GM12878 (cell line): ENCODE measurements at regions not wholly inside any gene's neighbourhood (a gene's known extent, or its start where the extent isn't known, plus 50 kb on each side); places are given as distances from the start of the nearest gene placed in this dataset.

Source experiments
- ATAC-seq: fragments of 200-7000 bp; cut with Tn5 transposase; 3 replicates; pipeline ENCODE4 v1.9.1; 2020; ENCODE audit warnings: mild to moderate bottlenecking, moderate library complexity
- BruUV-seq: library from RNA; stranded (reverse); fragments of 400-500 nt; replicated peaks from 2 replicates; lab custom pipeline; 2021; lab: Mats Ljungman, UMichigan
- CTCF ChIA-PET: fragments of 300-600 bp; sonication (Branson Sonifier 250); formaldehyde crosslinking; extraction: SDS; loops from one replicate; lab custom pipeline; 2021; ENCODE audit warnings: inconsistent platforms; lab: Yijun Ruan, JAX
- POLR2A ChIA-PET: fragments of 350-600 bp; formaldehyde crosslinking; extraction: SDS; loops from one replicate; lab custom pipeline; 2021; ENCODE audit warnings: inconsistent platforms; lab: Charles Lee
- RAD21 ChIA-PET: fragments of 300-600 bp; sonication (Branson Sonifier 250); formaldehyde crosslinking; loops from one replicate; lab custom pipeline; 2023; ENCODE audit warnings: antibody characterized with exemption; ENCODE audit not compliant: unreplicated experiment; lab: Charles Lee
- SMC1A ChIA-PET: fragments of 300-600 bp; sonication (Branson Sonifier 250); formaldehyde crosslinking; loops from one replicate; lab custom pipeline; 2023; ENCODE audit not compliant: unreplicated experiment, uncharacterized antibody; lab: Charles Lee
- DNase-seq: peaks from one replicate; pipeline ENCODE4 v3.0.0-alpha.2; 2011; ENCODE audit warnings: low read depth, low spot score
- FAIRE-seq: peaks from 3 replicates; lab custom pipeline; 2011; peaks lifted over from hg19 to GRCh38; lab: Jason Lieb, UNC
- H2AFZ ChIP-seq: 2 replicates; pipeline ENCODE4 v1.6.0; 2011; ENCODE audit warnings: low read depth, low read length, control low read depth; ENCODE audit not compliant: control insufficient read depth
- H3K27ac ChIP-seq: 2 replicates; pipeline ENCODE4 v1.5.1; 2011; ENCODE audit warnings: control low read depth; ENCODE audit not compliant: control insufficient read depth, insufficient read depth
- H3K27me3 ChIP-seq, 2 experiments: replicated peaks in 1 of 2; 2 replicates each; pipeline versions ENCODE4 v1.6.0 to v1.6.1; 2011; ENCODE audit warnings: low read length in 1 of 2; ENCODE audit not compliant: control insufficient read depth in 2 of 2, insufficient read depth in 2 of 2
- H3K36me3 ChIP-seq, 2 experiments: 2 replicates each; pipeline ENCODE4 v1.5.1; 2011; ENCODE audit warnings: low read length in 1 of 2; ENCODE audit not compliant: control insufficient read depth in 2 of 2, insufficient read depth in 2 of 2
- H3K4me1 ChIP-seq: 2 replicates; pipeline ENCODE4 v1.6.1; 2011; ENCODE audit warnings: mild to moderate bottlenecking, low read length, moderate library complexity, mixed read lengths; ENCODE audit not compliant: control insufficient read depth, insufficient read depth
- H3K4me2 ChIP-seq: 2 replicates; pipeline ENCODE4 v1.6.0; 2011; ENCODE audit warnings: control low read depth; ENCODE audit not compliant: control insufficient read depth, insufficient read depth
- H3K4me3 ChIP-seq: fragments of 200-600 bp; sonication (generic); 2 replicates; pipeline ENCODE4 v1.5.1; 2016
- H3K79me2 ChIP-seq: 2 replicates; pipeline ENCODE4 v1.6.0; 2011; ENCODE audit warnings: low read length; ENCODE audit not compliant: control insufficient read depth, insufficient read depth
- H3K9ac ChIP-seq: 2 replicates; pipeline ENCODE4 v1.8.0; 2011; ENCODE audit warnings: low read length, control low read depth, mixed read lengths; ENCODE audit not compliant: control insufficient read depth, insufficient read depth
- H3K9me3 ChIP-seq: replicated peaks from 3 replicates; pipeline ENCODE4 v1.5.1; 2011; ENCODE audit warnings: mild to moderate bottlenecking, low read length; ENCODE audit not compliant: control insufficient read depth, insufficient read depth
- H4K20me1 ChIP-seq: 2 replicates; pipeline ENCODE4 v1.6.0; 2011; ENCODE audit not compliant: control insufficient read depth, insufficient read depth
- ASH2L ChIP-seq: fragments of 300-600, 200-600 bp; sonication (generic); IDR thresholded peaks from 2 replicates; pipeline ENCODE4 v1.6.1; 2017; ENCODE audit warnings: low read depth, mild to moderate bottlenecking, borderline replicate concordance
- ATF3 ChIP-seq: IDR thresholded peaks from 2 replicates; pipeline ENCODE4 v1.6.1; 2011; ENCODE audit warnings: low read depth, mild to moderate bottlenecking, low read length, moderate library complexity, borderline replicate concordance; ENCODE audit errors: extremely low read depth
- BCLAF1 ChIP-seq: fragments of 450-650 bp; IDR thresholded peaks from 2 replicates; pipeline ENCODE4 v1.6.1; 2017; ENCODE audit warnings: antibody characterized with exemption, mild to moderate bottlenecking, moderate library complexity
- CHD2 ChIP-seq: IDR thresholded peaks from 2 replicates; pipeline ENCODE4 v1.6.1; 2011; ENCODE audit warnings: low read depth, low read length, improper control_type of control experiment, borderline replicate concordance
- CHD4 ChIP-seq: fragments of 200-600 bp; sonication (generic); IDR thresholded peaks from 2 replicates; pipeline ENCODE4 v1.6.1; 2016; ENCODE audit warnings: mild to moderate bottlenecking
- ESRRA ChIP-seq: IDR thresholded peaks from 2 replicates; pipeline ENCODE4 v1.6.1; 2012; ENCODE audit warnings: mild to moderate bottlenecking, low read length, improper control_type of control experiment
- FOS ChIP-seq: IDR thresholded peaks from 3 replicates; pipeline ENCODE4 v1.6.1; 2011; ENCODE audit warnings: borderline replicate concordance; ENCODE audit not compliant: insufficient read length; ENCODE audit errors: extremely low read depth
- HCFC1 ChIP-seq: fragments of 150-350 bp; IDR thresholded peaks from 2 replicates; pipeline ENCODE4 v1.6.1; 2014; ENCODE audit warnings: low read length
- HDAC2 ChIP-seq: fragments of 200-600 bp; sonication (generic); IDR thresholded peaks from 2 replicates; pipeline ENCODE4 v1.6.1; 2017
- HDAC6 ChIP-seq: fragments of 200-600 bp; sonication (generic); IDR thresholded peaks from one replicate; pipeline ENCODE4 v1.8.0; 2017; ENCODE audit warnings: antibody characterized with exemption; ENCODE audit not compliant: unreplicated experiment
- POLR2AphosphoS2 ChIP-seq: IDR thresholded peaks from 2 replicates; pipeline ENCODE4 v1.6.1; 2011; ENCODE audit warnings: low read depth, mild to moderate bottlenecking, low read length, improper control_type of control experiment, moderate library complexity
- POLR2AphosphoS5 ChIP-seq: IDR thresholded peaks from 2 replicates; pipeline ENCODE4 v1.6.1; 2011; ENCODE audit warnings: mild to moderate bottlenecking, low read length, inconsistent platforms
- RELB ChIP-seq: fragments of 450-650 bp; IDR thresholded peaks from 2 replicates; pipeline ENCODE4 v1.6.1; 2017; ENCODE audit warnings: low read depth, mild to moderate bottlenecking, moderate library complexity
- SPI1 ChIP-seq: IDR thresholded peaks from 2 replicates; pipeline ENCODE4 v1.6.1; 2011; ENCODE audit warnings: low read depth, mild to moderate bottlenecking, low read length, moderate library complexity, borderline replicate concordance; ENCODE audit not compliant: insufficient read depth
- TCF3 ChIP-seq: IDR thresholded peaks from 2 replicates; pipeline ENCODE4 v1.6.1; 2012; ENCODE audit warnings: low read depth, mild to moderate bottlenecking, low read length, borderline replicate concordance; ENCODE audit not compliant: insufficient read depth
- WGBS: methylation state at CpG from one replicate; pipeline ENCODE4 v1.1.6; 2016; ENCODE audit warnings: low lambda C conversion rate; ENCODE audit not compliant: insufficient replicate concordance, insufficient coverage; ENCODE audit errors: missing lambda C conversion rate; 5-methylcytosine and 5-hydroxymethylcytosine counted together
- in situ Hi-C: fragments of 300-500 bp; cut with MboI; formaldehyde crosslinking; loops from 9 replicates; pipeline ENCODE4 v1.14.3; 2018; ENCODE audit warnings: mixed read lengths
- intact Hi-C: fragments of 100-400 bp; cut with micrococcal nuclease; formaldehyde crosslinking; loops from one replicate; pipeline ENCODE4 v1.14.2; 2022; ENCODE audit not compliant: unreplicated experiment
- TF ChIP-seq, protein P1 (sequence below): IDR thresholded peaks from 2 replicates; pipeline ENCODE4 v1.6.1; 2012; ENCODE audit warnings: mild to moderate bottlenecking, low read depth, low read length

GRCh38 chr4:176882206-176882605 is 89.5 kb upstream of the VEGFC start:
- Histone ChIP-seq H3K9ac (no peak overlapping the region), H3K27me3 (no peaks in the 10 kb centered on the region), H3K4me2 (no peak overlapping the region), H3K4me3 (no peak overlapping the region), H3K36me3 (no peaks in the 10 kb centered on the region), H3K4me1 (no peaks in the 10 kb centered on the region), H3K27ac (no peak overlapping the region), H3K79me2 (no peaks in the 10 kb centered on the region), H3K9me3 (no peaks in the 10 kb centered on the region), H2AFZ (no peak overlapping the region), H4K20me1 (no peaks in the 10 kb centered on the region)
- RAD21 ChIA-PET = interaction anchor here (1.2 kb wide), 1 partner anchor 21 kb away, joined by 4 read pairs; no protein-coding TSS in a partner anchor
- SMC1A ChIA-PET = no interaction called here
- no TSS peak for BruUV-seq
- ATAC-seq = no peak
- CTCF ChIA-PET = interaction anchor here (1.0 kb wide), 1 partner anchor 32 kb away, joined by 3 read pairs; no protein-coding TSS in a partner anchor
- POLR2A ChIA-PET = no interaction called here
- in situ Hi-C loops = no loop called here
- intact Hi-C loops = no loop called here
- WGBS = 24% methylated on average over 2 of the region's 2 CpGs
- no peak for FAIRE-seq
- DNase-seq = no peak
- TF ChIP-seq ESRRA = no peak
- TF ChIP-seq TCF3 = no peak
- TF ChIP-seq HDAC2 = no peak
- TF ChIP-seq, protein P1, sequence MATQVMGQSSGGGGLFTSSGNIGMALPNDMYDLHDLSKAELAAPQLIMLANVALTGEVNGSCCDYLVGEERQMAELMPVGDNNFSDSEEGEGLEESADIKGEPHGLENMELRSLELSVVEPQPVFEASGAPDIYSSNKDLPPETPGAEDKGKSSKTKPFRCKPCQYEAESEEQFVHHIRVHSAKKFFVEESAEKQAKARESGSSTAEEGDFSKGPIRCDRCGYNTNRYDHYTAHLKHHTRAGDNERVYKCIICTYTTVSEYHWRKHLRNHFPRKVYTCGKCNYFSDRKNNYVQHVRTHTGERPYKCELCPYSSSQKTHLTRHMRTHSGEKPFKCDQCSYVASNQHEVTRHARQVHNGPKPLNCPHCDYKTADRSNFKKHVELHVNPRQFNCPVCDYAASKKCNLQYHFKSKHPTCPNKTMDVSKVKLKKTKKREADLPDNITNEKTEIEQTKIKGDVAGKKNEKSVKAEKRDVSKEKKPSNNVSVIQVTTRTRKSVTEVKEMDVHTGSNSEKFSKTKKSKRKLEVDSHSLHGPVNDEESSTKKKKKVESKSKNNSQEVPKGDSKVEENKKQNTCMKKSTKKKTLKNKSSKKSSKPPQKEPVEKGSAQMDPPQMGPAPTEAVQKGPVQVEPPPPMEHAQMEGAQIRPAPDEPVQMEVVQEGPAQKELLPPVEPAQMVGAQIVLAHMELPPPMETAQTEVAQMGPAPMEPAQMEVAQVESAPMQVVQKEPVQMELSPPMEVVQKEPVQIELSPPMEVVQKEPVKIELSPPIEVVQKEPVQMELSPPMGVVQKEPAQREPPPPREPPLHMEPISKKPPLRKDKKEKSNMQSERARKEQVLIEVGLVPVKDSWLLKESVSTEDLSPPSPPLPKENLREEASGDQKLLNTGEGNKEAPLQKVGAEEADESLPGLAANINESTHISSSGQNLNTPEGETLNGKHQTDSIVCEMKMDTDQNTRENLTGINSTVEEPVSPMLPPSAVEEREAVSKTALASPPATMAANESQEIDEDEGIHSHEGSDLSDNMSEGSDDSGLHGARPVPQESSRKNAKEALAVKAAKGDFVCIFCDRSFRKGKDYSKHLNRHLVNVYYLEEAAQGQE = no peak
- no peak for TF ChIP-seq HDAC6
- TF ChIP-seq RELB = no peak
- no peak for TF ChIP-seq HCFC1
- TF ChIP-seq SPI1 = no peak
- TF ChIP-seq BCLAF1 = no peak
- TF ChIP-seq POLR2AphosphoS5 = no peak
- TF ChIP-seq ATF3 = no peak
- no peak for TF ChIP-seq ASH2L
- no peak for TF ChIP-seq FOS
- TF ChIP-seq CHD2 = no peak
- no peak for TF ChIP-seq CHD4
- no peak for TF ChIP-seq POLR2AphosphoS2
